ENCODE measurements at regions not wholly inside any gene's neighbourhood (a gene's known extent, or its start where the extent isn't known, plus 50 kb on each side); places are given as distances from the start of the nearest gene placed in this dataset.

- 67% methylated on average over 9 of the region's 9 CpGs for WGBS (ENCODE audit: low lambda C conversion rate, missing lambda C conversion rate)
- peaks cover 7% of the 10 kb centered on the region for H3K4me1 ChIP-seq (ENCODE audit: insufficient read depth)
- H3K4me3 ChIP-seq = no peak overlapping the region
- no peak for TF ChIP-seq CTCF (IDR thresholded peaks at IDR 0.05; ENCODE audit: poor library complexity)
- TF ChIP-seq EZH2phosphoT487 (IDR thresholded peaks at IDR 0.05; ENCODE audit: low read depth, severe bottlenecking, unreplicated experiment) = no peak
- no peak for TF ChIP-seq EZH2 (IDR thresholded peaks at IDR 0.05; ENCODE audit: borderline replicate concordance)
- no peaks in the 10 kb centered on the region for H3K36me3 ChIP-seq (replicated peaks; ENCODE audit: insufficient read depth, low read depth)
- no peaks in the 10 kb centered on the region for H3K27me3 ChIP-seq
- no peaks in the 10 kb centered on the region for H3K79me2 ChIP-seq
- no peak for DNase-seq (ENCODE audit: low spot score)
- H4K20me1 ChIP-seq (ENCODE audit: insufficient read depth, poor library complexity, severe bottlenecking) = no peaks in the 10 kb centered on the region
- no peak overlapping the region for H3K27ac ChIP-seq
- H3K4me2 ChIP-seq = no peak overlapping the region
- H3K9me2 ChIP-seq (replicated peaks; ENCODE audit: insufficient read depth) = no peaks in the 10 kb centered on the region
- H2AFZ ChIP-seq = no peak overlapping the region
- no peaks in the 10 kb centered on the region for H3K9me3 ChIP-seq (ENCODE audit: low read depth)
Observed at GRCh38 chr13:107712145-107712860, 503.0 kb downstream of the LIG4 start.

- Histone ChIP-seq H3K9me2 (replicated peaks; ENCODE audit: insufficient read depth) (no peaks in the 10 kb centered on the region), H4K20me1 (ENCODE audit: insufficient read depth, poor library complexity, severe bottlenecking) (no peaks in the 10 kb centered on the region), H3K4me3 (no peak overlapping the region), H3K27ac (no peak overlapping the region), H3K4me2 (no peak overlapping the region), H3K27me3 (no peaks in the 10 kb centered on the region), H3K9me3 (ENCODE audit: low read depth) (no peaks in the 10 kb centered on the region), H3K4me1 (ENCODE audit: insufficient read depth) (no peaks in the 10 kb centered on the region), H3K36me3 (replicated peaks; ENCODE audit: insufficient read depth, low read depth) (no peaks in the 10 kb centered on the region), H2AFZ (no peak overlapping the region), H3K79me2 (no peaks in the 10 kb centered on the region)
- DNase-seq (ENCODE audit: low spot score) = no peak
- TF ChIP-seq EZH2phosphoT487 (IDR thresholded peaks at IDR 0.05; ENCODE audit: low read depth, severe bottlenecking, unreplicated experiment) (no peak), CTCF (IDR thresholded peaks at IDR 0.05; ENCODE audit: poor library complexity) (no peak), EZH2 (IDR thresholded peaks at IDR 0.05; ENCODE audit: borderline replicate concordance) (no peak)
- 54% methylated on average over 2 of the region's 2 CpGs for WGBS (ENCODE audit: low lambda C conversion rate, missing lambda C conversion rate)
Observed at GRCh38 chr13:107690181-107690580, 525.2 kb downstream of the LIG4 start.

- Histone ChIP-seq H3K4me1 (ENCODE audit: insufficient read depth) (no peaks in the 10 kb centered on the region), H3K4me3 (no peak overlapping the region), H3K27me3 (no peaks in the 10 kb centered on the region), H3K4me2 (no peak overlapping the region), H3K9me3 (ENCODE audit: low read depth) (no peaks in the 10 kb centered on the region), H2AFZ (no peak overlapping the region), H3K36me3 (replicated peaks; ENCODE audit: insufficient read depth, low read depth) (no peaks in the 10 kb centered on the region), H4K20me1 (ENCODE audit: insufficient read depth, poor library complexity, severe bottlenecking) (no peaks in the 10 kb centered on the region), H3K27ac (no peak overlapping the region), H3K79me2 (no peaks in the 10 kb centered on the region), H3K9me2 (replicated peaks; ENCODE audit: insufficient read depth) (no peaks in the 10 kb centered on the region)
- TF ChIP-seq EZH2 (IDR thresholded peaks at IDR 0.05; ENCODE audit: borderline replicate concordance) (no peak), EZH2phosphoT487 (IDR thresholded peaks at IDR 0.05; ENCODE audit: low read depth, severe bottlenecking, unreplicated experiment) (no peak), CTCF (IDR thresholded peaks at IDR 0.05; ENCODE audit: poor library complexity) (no peak)
- WGBS (ENCODE audit: low lambda C conversion rate, missing lambda C conversion rate) = 91% methylated on average over 9 of the region's 9 CpGs
- no peak for DNase-seq (ENCODE audit: low spot score)
Observed at GRCh38 chr13:107685876-107686275, 529.5 kb downstream of the LIG4 start.

Data from hepatocyte (in vitro differentiated cells).